HG03469 (cell line): ENCODE measurements at regions not wholly inside any gene's neighbourhood (a gene's known extent, or its start where the extent isn't known, plus 50 kb on each side); places are given as distances from the start of the nearest gene placed in this dataset.
A peak's percentile ranks its signal among the peaks of the same experiment; 100 is the strongest.
"Not testable (repeated sequence)": the region's sequence is repeated elsewhere in the genome, so short reads cannot be mapped to it uniquely, and the experiment has no call there.

ENCODE experiments used
- ATAC-seq: cut with Tn5 transposase; IDR thresholded peaks from one replicate; pipeline ENCODE4 v1.9.1; 2021; ENCODE audit warnings: mild to moderate bottlenecking, moderate library complexity, moderate number of reproducible peaks; ENCODE audit not compliant: unreplicated experiment

DNA sequence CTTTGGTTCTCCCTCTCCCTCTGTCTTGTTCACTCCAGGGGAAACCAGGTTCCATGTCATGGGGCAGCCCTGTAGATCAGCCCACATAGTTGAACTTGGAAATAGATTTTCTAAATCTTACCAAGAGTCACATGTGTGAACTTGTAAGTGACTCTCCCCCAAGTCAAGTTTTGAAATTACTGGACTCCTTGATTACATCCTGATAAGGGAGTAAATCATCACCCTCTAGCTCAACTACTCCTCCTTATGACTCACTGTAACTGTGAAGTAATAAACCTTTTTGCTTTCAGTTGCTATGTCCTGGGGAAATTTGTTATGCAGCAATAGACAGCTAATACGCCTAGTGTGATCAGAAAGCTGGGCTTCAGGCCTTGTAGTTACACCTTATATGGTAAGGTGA is 703.3 kb downstream of the TTLL7 start:
- ATAC-seq, result not testable (repeated sequence)

GRCh38 chr1:83287391-83287790 is 711.5 kb downstream of the TTLL7 start:
- ATAC-seq, result not testable (repeated sequence)

- ATAC-seq, result not testable (repeated sequence)
These were observed 724.3 kb downstream of the TTLL7 start for GRCh38 chr1:83274656-83275055.

DNA sequence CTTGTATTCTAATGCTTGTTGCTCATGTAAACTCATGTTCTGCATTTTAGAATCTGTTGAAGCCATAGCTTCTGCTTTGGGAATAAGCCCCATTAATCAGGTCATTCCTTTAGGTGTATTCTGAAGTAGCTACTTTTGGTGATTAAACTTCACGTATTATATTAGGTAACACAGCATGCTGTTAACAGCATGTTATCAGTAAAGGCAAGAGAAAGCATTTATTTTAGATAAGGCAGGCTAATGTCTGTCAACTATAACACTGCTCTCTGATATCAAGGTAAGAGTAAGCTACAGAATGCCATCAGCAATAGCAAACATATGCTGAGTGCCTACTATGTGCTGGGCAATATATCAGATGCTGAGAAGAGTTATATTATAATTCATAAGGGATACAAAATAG is 726.4 kb downstream of the TTLL7 start:
- ATAC-seq, result not testable (repeated sequence)

- not testable (repeated sequence) for ATAC-seq
These were observed 727.1 kb downstream of the TTLL7 start for GRCh38 chr1:83271834-83272233.

- ATAC-seq, result peak; percentile 72
These were observed 728.1 kb downstream of the TTLL7 start for GRCh38 chr1:83270801-83271200.

DNA sequence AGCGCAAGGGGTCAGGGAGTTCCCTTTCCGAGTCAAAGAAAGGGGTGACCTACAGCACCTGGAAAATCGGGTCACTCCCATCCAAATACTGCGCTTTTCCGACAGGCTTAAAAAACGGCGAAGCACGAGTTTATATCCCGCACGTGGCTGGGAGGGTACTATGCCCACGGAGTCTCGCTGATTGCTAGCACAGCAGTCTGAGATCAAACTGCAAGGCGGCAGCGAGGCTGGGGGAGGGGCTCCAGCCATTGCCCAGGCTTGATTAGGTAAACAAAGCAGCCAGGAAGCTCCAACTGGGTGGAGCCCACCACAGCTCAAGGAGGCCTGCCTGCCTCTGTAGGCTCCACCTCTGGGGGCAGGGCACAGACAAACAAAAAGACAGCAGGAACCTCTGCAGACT is 735.1 kb downstream of the TTLL7 start:
- ATAC-seq, result not testable (repeated sequence)

GRCh38 chr1:83251687-83252086 is 747.2 kb downstream of the TTLL7 start:
- not testable (repeated sequence) for ATAC-seq

DNA sequence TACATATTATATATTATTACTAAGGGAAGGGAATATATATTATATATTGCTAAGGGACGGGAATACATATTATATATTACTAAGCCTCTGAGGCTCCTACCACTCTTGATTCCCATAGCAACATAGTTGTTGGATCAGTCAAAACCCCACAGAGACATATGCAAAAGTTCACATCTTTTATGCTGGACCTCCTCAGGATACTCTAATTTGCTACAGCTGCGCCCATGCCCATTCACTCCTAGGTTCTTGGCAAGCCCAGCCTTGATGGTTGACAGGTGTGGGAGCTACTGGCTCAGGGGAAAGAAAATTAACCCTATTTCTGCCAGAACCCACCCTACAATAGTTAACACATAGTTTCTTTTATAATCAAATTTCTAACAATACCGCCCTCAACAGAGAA is 752.2 kb downstream of the TTLL7 start:
- not testable (repeated sequence) for ATAC-seq

- ATAC-seq, result not testable (repeated sequence)
These were observed 754.1 kb downstream of the TTLL7 start for GRCh38 chr1:83244832-83245231.

- ATAC-seq, result not testable (repeated sequence)
These were observed 759.4 kb downstream of the TTLL7 start for GRCh38 chr1:83239568-83239967.

GRCh38 chr1:83238654-83239053 is 760.3 kb downstream of the TTLL7 start:
- not testable (repeated sequence) for ATAC-seq

- ATAC-seq, result not testable (repeated sequence)
These were observed 779.1 kb downstream of the TTLL7 start for GRCh38 chr1:83219788-83220187.

- ATAC-seq, result not testable (repeated sequence)
These were observed 780.8 kb downstream of the TTLL7 start for GRCh38 chr1:83218036-83218716.

DNA sequence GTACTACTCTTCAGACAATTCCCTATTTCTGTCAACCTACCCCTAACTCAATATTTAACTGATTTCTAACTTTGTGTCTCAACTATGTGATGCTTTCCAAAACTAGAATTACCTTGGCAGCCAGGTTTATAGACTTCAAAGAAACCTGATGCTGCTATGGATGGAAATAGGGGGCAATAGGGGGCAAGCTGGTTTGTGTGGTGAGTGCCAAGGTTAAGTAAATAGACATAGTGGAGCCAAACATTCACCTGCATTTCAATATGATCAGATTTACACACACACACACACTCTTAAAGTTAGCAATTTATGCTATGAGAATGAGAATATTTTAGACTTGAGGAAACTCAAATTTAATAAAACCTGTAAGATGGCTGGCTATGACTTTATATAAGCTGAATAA is 784.6 kb downstream of the TTLL7 start:
- not testable (repeated sequence) for ATAC-seq

DNA sequence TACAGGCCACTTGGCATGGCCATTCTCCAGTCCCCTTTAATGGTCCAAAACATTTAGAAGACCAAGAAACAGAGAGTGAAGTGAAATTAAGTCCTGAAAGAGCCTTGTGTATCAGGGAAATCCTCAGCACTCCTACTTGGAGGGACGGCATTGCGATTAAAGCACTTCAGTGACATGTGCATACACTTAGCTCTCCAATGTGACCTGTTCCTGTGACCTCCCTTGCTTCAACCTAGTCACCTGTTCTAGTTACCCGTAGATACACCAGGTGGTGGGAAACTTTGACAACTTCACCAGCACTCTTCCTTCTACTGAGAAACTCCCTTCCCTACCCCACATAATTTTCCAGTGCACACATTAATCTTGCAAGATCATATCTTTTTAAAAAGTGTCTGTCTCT is 785.3 kb downstream of the TTLL7 start:
- ATAC-seq, result not testable (repeated sequence)

DNA sequence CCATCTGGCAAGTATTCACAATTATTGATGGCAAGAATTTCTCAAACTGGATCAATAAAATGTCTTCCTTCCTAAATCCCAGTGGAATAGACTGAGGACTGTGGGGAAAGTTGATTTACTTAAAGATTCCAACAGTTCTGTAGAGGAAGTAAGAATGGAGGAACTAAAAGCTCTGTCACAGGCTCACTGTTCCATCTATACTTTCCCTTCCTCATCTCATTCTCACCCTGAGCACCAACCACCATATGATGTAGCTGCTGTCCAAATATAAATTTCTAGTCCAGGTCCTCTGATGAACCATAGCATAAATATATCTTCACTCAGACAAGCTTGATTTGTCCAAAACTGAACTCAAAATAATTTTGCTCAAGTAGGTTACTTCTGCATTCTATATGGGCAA is 786.9 kb downstream of the TTLL7 start:
- ATAC-seq, result not testable (repeated sequence)

GRCh38 chr1:83208540-83208939 is 790.4 kb downstream of the TTLL7 start:
- ATAC-seq, result not testable (repeated sequence)

DNA sequence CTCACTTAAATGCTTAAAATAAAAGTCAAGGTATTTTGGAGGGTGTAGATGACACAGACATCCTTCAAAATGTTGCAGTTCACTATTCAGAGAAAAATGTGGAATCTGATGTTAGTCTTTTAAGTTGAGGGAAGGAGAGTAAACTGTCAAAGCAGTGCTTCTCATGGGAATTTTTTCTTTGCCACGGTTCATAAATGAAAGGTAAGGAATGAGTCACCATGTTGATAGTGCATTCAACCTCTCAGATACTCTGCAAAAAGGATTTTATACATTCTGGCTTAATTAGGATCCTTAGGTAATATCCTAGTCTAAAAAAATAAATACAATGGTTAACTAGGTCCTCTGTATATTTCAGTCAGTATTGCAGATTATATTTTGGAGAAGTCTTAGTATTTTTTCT is 804.3 kb downstream of the TTLL7 start:
- ATAC-seq, result not testable (repeated sequence)

GRCh38 chr1:83182033-83182728 is 816.8 kb downstream of the TTLL7 start:
- ATAC-seq, result not testable (repeated sequence)

DNA sequence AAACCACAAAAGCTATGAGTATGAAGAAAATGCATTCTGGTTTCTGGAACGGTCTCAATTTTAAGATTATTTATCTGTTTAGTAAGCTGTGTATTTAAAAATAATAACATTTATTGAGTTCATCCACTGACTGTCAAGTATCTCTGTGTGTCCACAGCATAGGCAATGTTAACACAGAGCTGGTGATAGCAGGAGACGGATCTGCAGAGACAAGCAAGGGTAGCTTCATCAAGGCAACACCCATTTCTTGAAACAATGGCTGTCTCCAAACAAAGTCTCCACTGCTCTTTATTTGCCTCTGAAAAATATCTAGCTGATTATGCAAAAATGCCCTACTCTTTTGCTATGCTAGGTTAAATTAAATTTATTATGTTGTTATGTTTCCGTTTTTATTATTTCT is 818.3 kb downstream of the TTLL7 start:
- not testable (repeated sequence) for ATAC-seq

DNA sequence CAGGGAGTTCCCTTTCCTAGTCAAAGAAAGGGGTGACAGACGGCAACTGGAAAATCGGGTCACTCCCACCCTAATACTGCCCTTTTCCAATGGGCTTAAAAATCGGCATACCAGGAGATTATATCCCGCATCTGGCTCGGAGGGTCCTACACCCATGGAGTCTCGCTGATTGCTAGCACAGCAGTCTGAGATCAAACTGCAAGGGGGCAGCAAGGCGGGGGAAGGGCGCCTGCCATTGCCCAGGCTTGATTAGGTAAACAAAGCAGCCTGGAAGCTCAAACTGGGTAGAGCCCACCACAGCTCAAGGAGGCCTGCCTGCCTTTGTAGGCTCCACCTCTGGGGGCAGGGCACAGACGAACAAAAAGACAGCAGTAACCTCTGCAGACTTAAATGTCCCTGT is 831.3 kb downstream of the TTLL7 start:
- ATAC-seq, result not testable (repeated sequence)
